Mucosa of rectum (tissue), 2 donors: ENCODE measurements at regions not wholly inside any gene's neighbourhood (a gene's known extent, or its start where the extent isn't known, plus 50 kb on each side); places are given as distances from the start of the nearest gene placed in this dataset.

Experiments
- H3K27ac ChIP-seq, 2 donors: one replicate each; pipeline ENCODE4 v1.7.0; 2013; ENCODE audit warnings: inconsistent platforms in 2 of 2, low read depth in 2 of 2, low read length in 2 of 2
- H3K27me3 ChIP-seq, 2 donors: one replicate each; pipeline ENCODE4 v1.7.0; 2013; ENCODE audit warnings: low read length in 2 of 2; ENCODE audit not compliant: control insufficient read depth in 2 of 2, insufficient read depth in 2 of 2
- H3K36me3 ChIP-seq, 2 donors: one replicate each; pipeline ENCODE4 v1.7.0; 2013; ENCODE audit warnings: low read length in 2 of 2; ENCODE audit not compliant: control insufficient read depth in 2 of 2, insufficient read depth in 2 of 2
- H3K4me1 ChIP-seq, 2 donors: one replicate each; pipeline ENCODE4 v1.7.0; 2013; ENCODE audit warnings: low read length in 2 of 2, mild to moderate bottlenecking in 1 of 2; ENCODE audit not compliant: control insufficient read depth in 2 of 2, insufficient read depth in 2 of 2
- H3K4me3 ChIP-seq, 2 donors: one replicate each; pipeline ENCODE4 v1.7.0; 2013; ENCODE audit warnings: low read length in 2 of 2
- H3K9ac ChIP-seq, 2 donors: one replicate each; pipeline ENCODE4 v1.7.0; 2013; ENCODE audit warnings: low read length in 2 of 2, low read depth in 1 of 2, mild to moderate bottlenecking in 1 of 2
- H3K9me3 ChIP-seq, 2 donors: one replicate each; pipeline ENCODE4 v1.7.0; 2013; ENCODE audit warnings: low read length in 2 of 2; ENCODE audit not compliant: control insufficient read depth in 2 of 2
- donor health status: healthy.
- donor health status: Normal muscosa, but diverticular disease.

DNA sequence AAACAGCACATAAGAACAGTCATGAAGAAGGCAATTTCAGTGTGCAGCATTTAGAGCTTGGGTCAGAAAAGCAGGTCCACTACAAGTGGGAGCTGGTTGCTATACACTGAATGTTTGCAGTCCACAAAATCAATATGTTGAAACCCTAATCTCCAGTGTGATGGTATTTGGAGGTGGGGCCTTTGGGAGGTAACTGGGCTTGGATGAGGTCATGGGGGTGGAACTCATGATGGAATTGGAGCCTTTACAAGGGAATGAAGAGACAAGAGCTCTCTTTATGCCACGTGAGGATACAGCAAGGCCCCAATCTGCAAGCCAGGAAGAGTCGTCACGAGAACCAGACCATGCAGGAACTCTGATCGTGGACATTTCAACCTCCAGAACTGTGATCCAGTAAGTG is 216.7 kb upstream of the SLC35B3 start:
- H3K4me3 ChIP-seq: no peak overlapping the region
- H3K9me3 ChIP-seq: no peaks in the 10 kb centered on the region
- no peaks in the 10 kb centered on the region for H3K27me3 ChIP-seq
- H3K4me1 ChIP-seq: no peaks in the 10 kb centered on the region
- H3K36me3 ChIP-seq: no peaks in the 10 kb centered on the region
- no peak overlapping the region for H3K9ac ChIP-seq
- no peak overlapping the region for H3K27ac ChIP-seq

DNA sequence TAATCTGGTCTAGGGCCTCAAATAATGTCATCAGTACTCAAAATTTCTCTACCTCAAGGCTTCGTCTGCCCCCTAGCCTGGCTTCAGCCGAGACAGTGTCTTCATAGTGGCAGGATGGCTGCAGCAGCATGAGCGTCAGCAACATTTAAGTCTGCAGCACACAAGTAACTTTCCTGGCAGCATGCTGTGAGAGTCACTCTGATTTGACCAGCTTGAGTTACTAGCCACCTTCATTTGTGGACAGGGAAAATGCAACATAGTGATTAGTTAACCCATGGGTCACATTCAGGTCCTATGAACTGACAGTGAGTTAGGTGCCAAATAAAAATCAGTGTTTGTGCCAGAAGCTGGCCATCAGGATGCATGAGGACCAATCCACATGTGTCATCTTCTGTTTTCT is 209.9 kb upstream of the SLC35B3 start:
- Histone ChIP-seq H3K27ac (no peak overlapping the region), H3K36me3 (no peaks in the 10 kb centered on the region), H3K9ac (no peak overlapping the region), H3K4me3 (no peak overlapping the region), H3K27me3 (no peaks in the 10 kb centered on the region), H3K9me3 (no peaks in the 10 kb centered on the region), H3K4me1 (no peaks in the 10 kb centered on the region)

GRCh38 chr6:8644306-8644705 is 209.0 kb upstream of the SLC35B3 start:
- H3K9ac ChIP-seq: no peak overlapping the region
- H3K36me3 ChIP-seq: no peaks in the 10 kb centered on the region
- H3K9me3 ChIP-seq: no peaks in the 10 kb centered on the region
- H3K4me3 ChIP-seq: no peak overlapping the region
- H3K27me3 ChIP-seq: no peaks in the 10 kb centered on the region
- no peak overlapping the region for H3K27ac ChIP-seq
- H3K4me1 ChIP-seq: no peaks in the 10 kb centered on the region

GRCh38 chr6:8642854-8643253 is 207.5 kb upstream of the SLC35B3 start:
- no peak overlapping the region for H3K4me3 ChIP-seq
- no peaks in the 10 kb centered on the region for H3K36me3 ChIP-seq
- H3K27ac ChIP-seq: no peak overlapping the region
- H3K27me3 ChIP-seq: no peaks in the 10 kb centered on the region
- no peaks in the 10 kb centered on the region for H3K9me3 ChIP-seq
- no peak overlapping the region for H3K9ac ChIP-seq
- no peaks in the 10 kb centered on the region for H3K4me1 ChIP-seq

DNA sequence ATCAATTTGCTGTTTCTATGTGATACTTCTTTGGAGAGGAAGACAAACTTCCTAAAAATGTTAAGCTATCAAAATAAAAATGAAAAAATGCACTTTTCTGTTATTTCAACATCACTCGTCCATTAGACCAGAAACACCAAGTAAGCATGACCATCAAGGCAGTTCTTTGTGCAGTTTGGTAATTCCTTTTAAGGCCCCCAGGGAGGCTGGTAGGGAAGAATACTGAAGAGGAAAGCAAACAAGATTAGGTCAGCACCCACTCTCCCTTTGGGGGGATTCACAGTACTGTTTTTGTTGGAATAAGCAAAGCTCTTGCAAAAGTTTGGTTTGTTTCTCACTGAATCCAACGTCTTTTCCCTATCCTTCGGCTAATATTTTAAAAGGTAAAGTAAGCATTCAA is 206.8 kb upstream of the SLC35B3 start:
- Histone ChIP-seq H3K9me3 (no peaks in the 10 kb centered on the region), H3K27ac (no peak overlapping the region)

DNA sequence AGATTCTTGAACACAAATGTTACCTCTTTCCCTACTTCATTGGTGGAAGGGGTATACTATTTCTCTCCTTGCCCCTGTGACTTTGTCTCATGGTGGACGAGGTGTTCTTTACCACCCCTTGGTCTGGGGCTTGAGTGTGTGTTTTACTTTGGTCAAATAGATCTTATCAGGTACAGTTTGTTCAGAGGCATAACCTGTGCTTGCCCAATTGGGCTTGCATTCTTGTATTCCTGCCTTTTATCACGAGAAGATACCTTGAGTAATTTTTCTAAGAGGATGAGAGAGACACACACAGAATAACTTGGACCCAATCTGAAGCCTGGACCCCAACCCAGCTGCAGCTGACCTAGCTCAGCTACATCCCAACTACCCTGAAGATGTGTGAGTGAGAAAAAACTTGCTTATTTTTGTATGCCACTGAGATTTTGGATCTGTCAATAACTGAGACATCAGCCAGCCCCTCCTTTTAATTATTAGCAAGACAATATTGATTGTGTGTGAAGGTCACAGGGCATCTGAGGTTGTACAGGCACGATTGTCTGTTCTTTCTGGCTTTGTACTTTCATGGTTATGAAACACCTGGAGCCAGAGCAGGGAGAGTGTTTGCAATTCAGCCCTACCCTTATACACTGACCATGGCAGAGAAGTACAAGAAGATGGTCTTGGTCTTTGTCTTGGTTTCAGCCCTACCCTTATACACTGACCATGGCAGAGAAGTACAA is 204.7 kb upstream of the SLC35B3 start:
- Histone ChIP-seq H3K27me3 (no peaks in the 10 kb centered on the region), H3K36me3 (no peaks in the 10 kb centered on the region), H3K4me1 (no peaks in the 10 kb centered on the region), H3K27ac (no peak overlapping the region), H3K9me3 (no peaks in the 10 kb centered on the region), H3K4me3 (no peak overlapping the region), H3K9ac (no peak overlapping the region)

More for the DNA sequence above, 206.8 kb upstream of the SLC35B3 start:
- Histone ChIP-seq H3K4me1 (no peaks in the 10 kb centered on the region), H3K27me3 (no peaks in the 10 kb centered on the region), H3K4me3 (no peak overlapping the region), H3K36me3 (no peaks in the 10 kb centered on the region), H3K9ac (no peak overlapping the region)

DNA sequence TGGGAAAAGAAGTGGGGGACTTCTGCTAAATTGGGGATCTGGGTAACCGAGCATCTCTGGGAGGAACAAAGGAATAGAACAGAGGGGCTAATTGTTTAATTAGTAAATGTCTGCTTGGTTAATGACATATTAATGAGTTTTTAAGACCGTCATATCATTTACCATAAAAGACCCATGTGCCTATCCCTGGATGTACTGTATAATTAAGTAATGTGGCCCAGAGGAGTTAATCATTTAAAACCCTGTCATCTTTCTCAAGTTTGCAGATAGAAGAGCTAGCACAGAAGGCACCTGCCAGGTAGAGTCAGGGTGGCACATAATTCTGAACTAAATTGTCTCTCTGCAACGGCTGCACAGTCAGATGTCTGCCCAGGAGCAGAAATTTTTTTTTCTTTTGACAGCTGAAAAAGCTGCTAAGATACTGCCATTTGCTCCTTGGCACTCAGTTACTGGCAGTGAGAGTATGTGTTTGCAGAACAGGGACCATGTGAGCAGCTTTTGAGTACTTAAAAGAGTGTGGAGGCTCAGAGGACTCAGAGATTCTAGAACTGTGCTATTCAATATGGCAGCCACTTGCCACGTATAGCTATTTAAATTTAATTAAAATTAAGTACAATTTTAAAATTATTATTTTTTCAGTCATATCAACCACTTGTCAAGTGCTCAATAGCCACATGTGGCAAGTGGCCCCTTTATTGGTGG is 202.7 kb upstream of the SLC35B3 start:
- no peak overlapping the region for H3K27ac ChIP-seq
- no peaks in the 10 kb centered on the region for H3K36me3 ChIP-seq
- no peak overlapping the region for H3K4me3 ChIP-seq
- no peaks in the 10 kb centered on the region for H3K4me1 ChIP-seq
- no peak overlapping the region for H3K9ac ChIP-seq
- H3K27me3 ChIP-seq: no peaks in the 10 kb centered on the region
- H3K9me3 ChIP-seq: no peaks in the 10 kb centered on the region

DNA sequence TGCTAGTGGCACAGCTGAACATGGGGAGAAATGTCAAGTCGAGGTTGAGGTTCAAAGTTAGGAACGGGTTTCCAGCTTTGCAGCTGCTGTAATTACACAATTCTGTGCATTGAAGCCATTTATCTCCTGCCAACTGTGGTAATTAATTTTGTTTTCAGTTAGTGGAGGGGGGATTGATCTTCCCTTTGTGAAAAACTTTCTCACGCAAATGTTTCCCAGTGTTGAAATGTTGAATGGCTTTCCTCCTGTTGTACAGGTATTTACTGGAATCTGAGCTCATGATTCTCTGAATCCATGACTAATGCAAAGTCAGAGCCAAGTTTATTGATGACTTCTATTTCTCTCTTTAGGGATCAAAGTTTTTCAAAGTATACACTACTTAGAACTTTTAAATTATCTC is 198.4 kb upstream of the SLC35B3 start:
- no peak overlapping the region for H3K9ac ChIP-seq
- H3K27ac ChIP-seq: no peak overlapping the region
- no peaks in the 10 kb centered on the region for H3K36me3 ChIP-seq
- no peaks in the 10 kb centered on the region for H3K4me1 ChIP-seq
- H3K9me3 ChIP-seq: no peaks in the 10 kb centered on the region
- no peak overlapping the region for H3K4me3 ChIP-seq
- H3K27me3 ChIP-seq: no peaks in the 10 kb centered on the region

GRCh38 chr6:8628736-8629135 is 193.4 kb upstream of the SLC35B3 start:
- Histone ChIP-seq H3K9me3 (no peaks in the 10 kb centered on the region), H3K27ac (no peak overlapping the region), H3K4me3 (no peak overlapping the region), H3K4me1 (no peaks in the 10 kb centered on the region), H3K36me3 (no peaks in the 10 kb centered on the region), H3K9ac (no peak overlapping the region), H3K27me3 (no peaks in the 10 kb centered on the region)

GRCh38 chr6:8628063-8628462 is 192.7 kb upstream of the SLC35B3 start:
- H3K4me3 ChIP-seq: no peak overlapping the region
- H3K36me3 ChIP-seq: no peaks in the 10 kb centered on the region
- no peak overlapping the region for H3K9ac ChIP-seq
- no peaks in the 10 kb centered on the region for H3K27me3 ChIP-seq
- no peaks in the 10 kb centered on the region for H3K9me3 ChIP-seq
- no peak overlapping the region for H3K27ac ChIP-seq
- no peaks in the 10 kb centered on the region for H3K4me1 ChIP-seq
